Neural crest cell (in vitro differentiated cells): ENCODE measurements at regions not wholly inside any gene's neighbourhood (a gene's known extent, or its start where the extent isn't known, plus 50 kb on each side); places are given as distances from the start of the nearest gene placed in this dataset.

Experiments used
- DNase-seq: peaks from one replicate; pipeline ENCODE4 v3.0.0; 2021; ENCODE audit warnings: low read depth, mixed read lengths, low spot score
- H3K27ac Mint-ChIP-seq: one replicate; pipeline ENCODE4 v1.8.0; 2021; ENCODE audit warnings: mild to moderate bottlenecking, mixed read lengths; ENCODE audit not compliant: unreplicated experiment
- H3K27me3 Mint-ChIP-seq: 2 replicates; pipeline ENCODE4 v1.8.0; 2021; ENCODE audit warnings: low read depth, mild to moderate bottlenecking, mixed read lengths
- H3K36me3 Mint-ChIP-seq: 2 replicates; pipeline ENCODE4 v1.8.0; 2021; ENCODE audit warnings: low read depth, mild to moderate bottlenecking, mixed read lengths
- H3K4me1 Mint-ChIP-seq: 2 replicates; pipeline ENCODE4 v1.8.0; 2021; ENCODE audit warnings: mixed read lengths
- H3K4me3 Mint-ChIP-seq: one replicate; pipeline ENCODE4 v1.8.0; 2021; ENCODE audit warnings: mild to moderate bottlenecking, mixed read lengths
- H3K9me3 Mint-ChIP-seq: 2 replicates; pipeline ENCODE4 v1.8.0; 2021; ENCODE audit warnings: mixed read lengths
- CTCF ChIP-seq: fragments of 200-600 bp; sonication (generic); conservative IDR thresholded peaks from 2 replicates; pipeline ENCODE4 v1.5.0; 2021; ENCODE audit warnings: antibody characterized with exemption, mild to moderate bottlenecking

- no peaks in the 10 kb centered on the region for H3K36me3 Mint-ChIP-seq
- H3K27ac Mint-ChIP-seq: no peak overlapping the region
- no peak overlapping the region for H3K4me3 Mint-ChIP-seq
- peaks cover 12% of the 10 kb centered on the region for H3K27me3 Mint-ChIP-seq
- TF ChIP-seq CTCF: no peak
- no peak for DNase-seq
- H3K9me3 Mint-ChIP-seq: peaks cover 6% of the 10 kb centered on the region
- H3K4me1 Mint-ChIP-seq: no peaks in the 10 kb centered on the region
Observed at GRCh38 chr1:103958699-103959098, 209.0 kb downstream of the AMY1C start.

- H3K9me3 Mint-ChIP-seq: peaks cover 6% of the 10 kb centered on the region
- no peak overlapping the region for H3K27ac Mint-ChIP-seq
- H3K36me3 Mint-ChIP-seq: no peaks in the 10 kb centered on the region
- H3K27me3 Mint-ChIP-seq: peaks cover 9% of the 10 kb centered on the region
- DNase-seq: no peak
- no peak for TF ChIP-seq CTCF
- H3K4me1 Mint-ChIP-seq: no peaks in the 10 kb centered on the region
- H3K4me3 Mint-ChIP-seq: no peak overlapping the region
Observed at GRCh38 chr1:103959565-103959964, 209.9 kb downstream of the AMY1C start.

GRCh38 chr1:103960045-103960444 lies 210.3 kb downstream of the AMY1C start:
- Mint-ChIP-seq H3K4me3 (no peak overlapping the region), H3K9me3 (peaks cover 6% of the 10 kb centered on the region), H3K36me3 (no peaks in the 10 kb centered on the region), H3K27me3 (peaks cover 7% of the 10 kb centered on the region), H3K27ac (no peak overlapping the region), H3K4me1 (no peaks in the 10 kb centered on the region)
- no peak for TF ChIP-seq CTCF
- no peak for DNase-seq

- no peak overlapping the region for H3K4me3 Mint-ChIP-seq
- peaks cover 6% of the 10 kb centered on the region for H3K9me3 Mint-ChIP-seq
- DNase-seq: no peak
- H3K27me3 Mint-ChIP-seq: peaks cover 3% of the 10 kb centered on the region
- H3K4me1 Mint-ChIP-seq: no peaks in the 10 kb centered on the region
- no peak for TF ChIP-seq CTCF
- H3K27ac Mint-ChIP-seq: no peak overlapping the region
- no peaks in the 10 kb centered on the region for H3K36me3 Mint-ChIP-seq
Observed at GRCh38 chr1:103960710-103961109, 211.0 kb downstream of the AMY1C start.

GRCh38 chr1:103986792-103987191 lies 237.1 kb downstream of the AMY1C start:
- Mint-ChIP-seq H3K4me3 (no peak overlapping the region), H3K27ac (no peak overlapping the region), H3K36me3 (no peaks in the 10 kb centered on the region), H3K4me1 (no peaks in the 10 kb centered on the region), H3K27me3 (peaks cover 4% of the 10 kb centered on the region), H3K9me3 (no peaks in the 10 kb centered on the region)
- no peak for TF ChIP-seq CTCF
- DNase-seq: no peak

GRCh38 chr1:103997631-103998030 lies 247.9 kb downstream of the AMY1C start:
- Mint-ChIP-seq H3K4me1 (no peaks in the 10 kb centered on the region), H3K27me3 (peaks cover 17% of the 10 kb centered on the region), H3K9me3 (no peaks in the 10 kb centered on the region), H3K27ac (no peak overlapping the region), H3K36me3 (no peaks in the 10 kb centered on the region), H3K4me3 (no peak overlapping the region)
- DNase-seq: no peak
- TF ChIP-seq CTCF: no peak
